T-helper 2 cell (primary cell): ENCODE measurements at regions not wholly inside any gene's neighbourhood (a gene's known extent, or its start where the extent isn't known, plus 50 kb on each side); places are given as distances from the start of the nearest gene placed in this dataset.
A peak's percentile ranks its signal among the peaks of the same experiment; 100 is the strongest.

Experiments used
- DNase-seq, 5 experiments: peaks; one replicate each; pipeline versions ENCODE4 v3.0.0 to v3.0.0-alpha.2; 2012 to 2022

DNA sequence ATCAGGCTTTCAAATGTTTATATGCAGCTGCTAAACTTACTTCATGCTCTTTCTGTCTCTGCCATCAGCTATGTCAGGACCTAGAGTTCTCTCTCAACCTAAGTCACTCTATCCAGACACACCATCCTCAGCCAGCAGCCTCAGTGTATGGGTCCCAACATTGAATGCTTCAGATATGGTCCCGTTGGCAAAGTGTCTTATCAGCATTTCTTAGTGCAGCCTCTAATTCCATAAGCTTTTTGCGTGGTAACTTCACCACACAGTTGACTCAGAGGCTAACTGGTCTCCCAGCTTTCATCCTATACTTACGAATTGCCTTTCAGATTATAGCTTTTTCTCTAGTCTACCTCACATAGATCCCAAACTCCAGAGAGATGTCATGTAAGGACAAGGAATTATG is 402.9 kb upstream of the EEF2KMT start:
- no peak for DNase-seq

DNA sequence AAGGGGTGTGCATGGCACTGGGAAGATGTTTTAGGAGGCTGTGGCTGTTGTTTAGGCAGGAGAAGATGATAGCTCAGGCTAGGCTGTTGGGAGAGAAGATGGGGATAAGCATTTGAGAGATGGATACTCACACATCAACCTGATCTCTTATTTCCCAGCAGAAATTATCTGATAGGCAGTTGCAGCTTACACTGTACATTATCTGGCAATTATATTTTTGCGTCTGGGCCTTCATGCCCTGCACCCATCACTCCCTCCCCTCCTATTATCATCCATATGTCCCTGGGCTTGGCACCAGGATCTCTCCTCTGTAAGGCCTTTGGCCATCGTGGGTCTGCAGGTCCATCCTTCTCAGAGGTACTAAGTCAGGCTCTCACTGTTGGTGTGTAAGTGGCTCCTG is 401.0 kb upstream of the EEF2KMT start:
- no peak for DNase-seq

DNA sequence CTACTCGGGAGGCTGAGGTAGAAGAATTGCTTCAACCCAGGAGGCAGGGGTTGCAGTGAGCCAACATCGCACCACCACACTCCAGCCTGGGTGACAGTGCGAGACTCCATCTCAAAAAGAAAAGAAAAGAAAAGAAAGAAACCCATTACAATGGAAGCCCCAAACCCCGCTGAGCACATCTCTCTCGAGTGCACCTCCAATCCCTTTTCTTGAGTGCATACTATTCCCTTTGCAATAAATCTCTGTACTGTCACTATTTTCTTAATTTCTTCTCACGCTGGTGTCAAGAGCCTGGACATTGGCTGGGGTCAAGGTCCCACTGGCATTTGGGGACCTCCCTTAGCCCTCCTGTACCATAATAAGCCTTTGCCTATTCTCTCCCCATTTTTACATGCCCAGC is 398.4 kb upstream of the EEF2KMT start:
- DNase-seq = no peak

DNA sequence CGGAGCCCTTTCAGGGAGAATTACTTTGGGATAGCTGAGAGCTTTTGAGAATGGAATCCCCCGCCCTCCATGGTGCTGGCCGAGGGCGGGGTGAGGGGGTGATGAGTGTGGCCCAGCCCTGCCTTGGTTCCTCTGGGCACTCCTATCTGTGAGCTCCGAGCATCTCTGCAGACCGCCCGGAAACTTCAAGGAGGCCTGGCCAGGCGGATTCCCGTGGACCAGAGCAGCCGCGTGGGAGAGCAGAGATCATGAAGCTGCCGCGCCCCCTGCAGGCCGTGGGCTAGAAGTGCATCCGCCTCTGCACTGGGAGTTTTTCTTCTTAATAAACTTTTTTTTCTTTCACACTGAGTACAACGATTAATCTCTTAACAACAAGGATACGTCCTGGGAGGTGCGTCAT is 392.9 kb upstream of the EEF2KMT start:
- DNase-seq = peak in 1 of 5 experiments; percentile 40

- no peak for DNase-seq
Measured at GRCh38 chr16:5488581-5488980, 391.0 kb upstream of the EEF2KMT start.

DNA sequence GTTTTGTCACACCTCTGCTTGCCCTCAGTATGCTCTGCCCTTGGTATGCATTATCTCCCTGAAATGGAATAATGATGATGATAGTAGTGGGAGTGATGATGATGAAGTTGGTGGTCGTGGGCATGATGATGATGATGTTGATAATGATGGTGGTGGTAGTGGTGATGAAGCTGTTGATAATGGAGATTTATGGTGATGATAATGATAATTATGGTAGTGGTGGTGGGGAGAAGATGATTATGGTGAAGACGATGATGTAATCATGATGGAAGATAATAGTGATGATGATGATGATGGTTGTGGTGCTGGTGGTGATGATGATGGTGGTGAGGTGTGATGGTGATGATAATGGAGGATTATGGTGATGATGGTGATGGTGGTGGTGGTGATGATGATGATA is 390.1 kb upstream of the EEF2KMT start:
- no peak for DNase-seq

DNA sequence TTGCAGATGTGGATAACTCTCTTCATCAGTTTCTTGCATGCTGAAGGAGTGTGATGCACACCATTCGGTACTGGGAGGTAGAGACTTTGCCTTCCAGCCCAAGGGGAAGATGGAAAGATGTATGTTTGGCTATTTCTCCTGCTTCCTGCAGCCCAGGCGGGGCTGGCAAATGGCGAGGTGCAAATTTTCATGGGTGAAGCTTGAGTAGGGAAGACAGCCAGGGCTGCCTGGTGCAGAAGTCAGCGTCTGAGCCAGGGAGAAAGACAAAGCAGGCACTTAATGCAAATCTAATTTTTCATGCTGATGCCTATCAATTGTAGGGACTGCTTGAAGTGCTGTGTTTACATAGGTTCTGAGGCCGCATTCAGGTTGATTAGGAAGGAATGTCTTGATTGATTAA is 384.7 kb upstream of the EEF2KMT start:
- DNase-seq = no peak

DNA sequence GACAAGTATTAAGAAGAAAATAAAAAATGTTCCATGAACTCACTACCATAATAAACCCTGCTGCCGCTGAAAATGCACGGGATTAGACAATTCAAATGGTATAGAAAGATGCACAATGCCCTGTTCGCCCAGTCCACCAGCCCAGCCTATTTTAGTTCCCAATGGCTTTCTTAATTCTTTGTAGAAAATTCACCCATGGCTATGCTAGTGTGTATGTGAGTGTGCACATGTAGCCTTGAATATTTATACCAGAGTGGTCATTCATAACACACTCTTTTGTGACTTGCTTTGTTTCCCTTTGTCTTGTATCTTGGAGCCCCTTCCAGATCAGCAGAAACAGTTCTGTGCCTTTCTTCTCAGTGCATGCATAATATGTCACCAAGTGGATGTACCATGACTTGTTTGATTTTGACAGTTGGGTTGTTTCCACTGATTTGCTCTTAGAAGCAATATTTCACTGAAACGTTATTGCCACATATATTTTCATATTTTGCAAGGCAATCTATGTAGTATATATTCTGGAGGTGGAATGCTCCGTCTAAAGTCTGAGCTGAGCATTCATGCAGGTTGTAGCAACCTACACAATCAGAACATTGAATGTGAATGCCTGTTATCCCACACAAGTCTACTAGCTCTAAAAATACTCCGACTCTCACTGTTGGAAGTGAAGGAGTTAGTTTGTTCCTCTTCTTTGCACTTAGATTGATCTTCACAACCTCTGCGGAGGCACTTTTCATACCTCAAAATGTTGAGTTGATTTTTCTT is 383.0 kb upstream of the EEF2KMT start:
- no peak for DNase-seq

GRCh38 chr16:5479926-5480325 is 382.3 kb upstream of the EEF2KMT start:
- no peak for DNase-seq

GRCh38 chr16:5478036-5478435 is 380.4 kb upstream of the EEF2KMT start:
- no peak for DNase-seq

- DNase-seq = no peak
Measured at GRCh38 chr16:5477251-5477650, 379.7 kb upstream of the EEF2KMT start.

- DNase-seq = no peak
Measured at GRCh38 chr16:5472552-5472951, 375.0 kb upstream of the EEF2KMT start.

- no peak for DNase-seq
Measured at GRCh38 chr16:5468488-5468887, 370.9 kb upstream of the EEF2KMT start.

DNA sequence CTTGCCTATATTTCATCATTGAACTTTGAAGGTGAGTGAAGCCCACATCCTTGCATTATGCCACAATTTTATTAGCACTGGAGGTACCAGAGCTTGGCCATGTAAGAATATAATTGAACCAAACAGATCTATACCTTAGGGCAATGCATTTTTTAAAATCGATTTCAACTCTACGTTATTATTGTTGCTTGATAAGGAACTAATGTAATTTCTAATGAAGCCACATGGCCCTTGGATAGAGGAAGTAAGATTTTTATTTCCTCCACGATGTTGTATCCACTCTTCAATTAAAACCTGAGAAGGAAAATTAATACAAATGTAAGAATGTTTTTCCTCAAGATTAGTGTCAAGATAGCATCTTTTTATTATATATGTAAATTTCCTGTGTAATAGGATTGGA is 370.0 kb upstream of the EEF2KMT start:
- no peak for DNase-seq

DNA sequence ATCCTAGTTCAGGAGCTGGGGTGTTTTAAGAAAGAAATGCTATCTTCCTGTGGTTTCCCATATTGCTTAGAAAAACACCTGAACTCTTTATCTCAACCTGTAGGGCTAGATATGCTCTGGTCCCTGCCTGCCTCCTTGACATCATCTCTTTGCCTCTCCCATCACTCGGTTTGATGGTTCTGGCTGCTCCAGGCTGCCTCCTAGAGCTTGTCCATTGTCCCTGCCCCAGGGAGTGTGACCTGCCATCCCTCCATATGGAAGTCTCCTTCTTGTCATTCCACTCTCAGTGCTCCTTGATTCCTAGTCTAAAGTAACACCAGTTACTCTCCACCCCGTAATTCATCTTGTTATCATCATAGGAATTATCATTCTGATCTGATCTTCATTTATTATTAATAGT is 369.0 kb upstream of the EEF2KMT start:
- no peak for DNase-seq

DNA sequence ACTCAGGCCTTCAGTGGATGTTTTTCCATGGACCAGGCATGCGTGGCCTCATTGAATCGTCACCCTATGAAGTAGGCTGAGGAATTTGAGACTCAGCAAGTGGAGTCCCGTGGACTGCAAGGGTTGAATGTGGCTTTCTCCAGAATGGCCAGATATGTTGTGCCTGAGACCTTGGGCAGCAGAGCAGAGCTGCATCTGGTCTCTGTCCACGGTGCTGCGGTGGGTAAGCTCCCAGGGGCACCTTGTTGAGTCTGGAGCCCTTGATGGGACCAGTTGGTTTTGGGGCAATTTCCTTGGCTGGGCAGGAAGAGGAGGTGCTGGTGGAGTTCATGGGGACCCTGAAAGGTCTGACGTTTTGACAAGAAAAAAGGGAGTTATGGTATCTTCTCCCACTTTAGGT is 368.1 kb upstream of the EEF2KMT start:
- DNase-seq = no peak

DNA sequence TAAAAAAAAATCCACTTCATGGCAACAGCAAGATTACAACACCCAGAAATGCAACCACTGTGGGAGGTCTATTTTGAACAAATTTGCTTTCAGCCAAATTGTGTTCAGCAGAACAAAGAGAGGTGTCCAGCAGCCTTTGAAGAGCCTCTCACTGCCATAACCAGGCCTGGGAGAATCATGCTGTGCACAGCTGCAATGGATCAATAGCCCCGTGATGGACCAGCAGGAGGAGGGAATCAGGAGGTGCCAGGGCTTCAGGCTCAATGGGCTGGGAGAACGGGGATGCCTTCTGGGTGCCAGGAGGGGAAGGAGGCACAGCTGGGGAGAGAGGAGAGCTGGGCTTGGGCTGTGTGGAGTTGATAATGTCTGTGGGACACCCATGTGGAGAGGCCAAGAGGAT is 366.2 kb upstream of the EEF2KMT start:
- DNase-seq = no peak

DNA sequence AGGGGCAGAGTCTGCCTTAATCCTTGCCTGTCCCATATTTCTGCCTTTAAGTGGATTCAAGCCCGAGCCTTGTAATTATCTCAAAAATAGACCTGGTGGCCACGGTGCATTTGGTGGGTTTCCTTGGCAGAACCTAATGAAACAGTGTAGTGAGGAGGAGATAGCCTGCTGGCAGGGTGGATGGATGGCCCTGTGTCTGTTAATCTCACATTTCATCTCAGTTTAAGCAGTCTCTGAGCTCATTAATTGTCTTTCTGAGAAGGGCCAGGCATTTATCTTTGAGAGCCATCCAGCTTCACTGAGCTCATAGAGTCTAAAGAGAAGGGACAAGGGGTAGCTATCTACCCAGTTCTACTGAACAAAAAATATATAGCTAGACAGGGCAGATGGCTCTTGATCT is 364.0 kb upstream of the EEF2KMT start:
- DNase-seq = no peak

GRCh38 chr16:5461141-5461540 is 363.5 kb upstream of the EEF2KMT start:
- no peak for DNase-seq

DNA sequence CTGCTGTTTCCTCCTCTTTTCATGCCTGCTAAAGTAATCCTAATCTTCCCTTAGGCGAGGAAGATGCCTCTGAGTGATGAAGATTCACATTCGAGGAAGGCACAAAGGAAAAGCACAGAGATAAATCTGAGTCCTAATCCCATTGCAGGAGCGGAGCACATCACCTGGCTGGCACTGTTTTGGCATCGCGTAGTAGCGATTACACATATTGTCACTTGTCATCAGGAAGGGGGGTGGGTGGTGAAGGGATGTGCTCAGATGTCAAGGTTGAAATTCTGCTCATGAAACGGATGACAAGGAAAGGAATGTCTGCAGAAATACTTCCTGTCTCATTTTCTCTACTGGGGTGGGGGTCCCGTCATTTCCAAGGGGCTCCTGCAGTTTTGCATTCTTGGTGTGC is 363.1 kb upstream of the EEF2KMT start:
- DNase-seq = no peak

DNA sequence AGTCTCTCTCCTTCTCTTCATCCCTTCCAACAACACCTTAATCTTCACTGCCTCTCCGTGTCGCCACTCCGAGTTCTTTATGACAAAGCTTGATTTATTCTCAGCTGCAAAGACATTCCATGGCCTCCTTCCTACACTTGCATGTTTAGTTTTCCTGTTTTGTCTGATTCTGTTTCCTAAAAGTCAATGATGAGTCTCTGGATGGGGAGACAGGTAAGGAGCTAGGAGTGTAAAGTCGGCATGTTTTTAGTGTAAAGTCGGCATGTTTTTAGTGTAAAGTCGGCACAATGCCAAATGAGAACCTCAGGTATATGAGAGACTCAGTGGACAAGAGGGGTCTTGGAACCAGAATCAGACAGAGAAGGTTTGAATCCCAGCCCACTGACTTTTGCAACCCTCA is 362.3 kb upstream of the EEF2KMT start:
- DNase-seq = no peak

GRCh38 chr16:5455110-5455509 is 357.5 kb upstream of the EEF2KMT start:
- DNase-seq = no peak

DNA sequence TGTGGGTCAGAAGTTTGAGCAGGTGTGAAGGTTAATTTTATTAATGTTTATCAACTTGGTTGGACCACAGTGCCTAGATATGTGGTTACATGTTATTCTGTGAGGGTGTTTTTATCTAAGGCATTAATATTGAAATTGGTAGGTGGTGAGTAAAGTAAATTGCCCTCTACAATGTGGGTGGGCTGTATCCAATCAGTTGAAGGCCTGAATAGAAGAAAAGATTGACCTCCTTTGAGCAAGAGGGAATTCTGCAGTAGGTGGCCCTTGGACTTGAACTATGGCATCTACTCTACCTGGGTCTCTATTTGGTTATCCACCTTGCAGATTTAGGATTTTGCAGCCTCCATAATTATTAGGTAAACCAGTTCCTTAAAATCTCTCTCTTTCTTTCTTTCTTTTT is 356.8 kb upstream of the EEF2KMT start:
- DNase-seq = no peak

DNA sequence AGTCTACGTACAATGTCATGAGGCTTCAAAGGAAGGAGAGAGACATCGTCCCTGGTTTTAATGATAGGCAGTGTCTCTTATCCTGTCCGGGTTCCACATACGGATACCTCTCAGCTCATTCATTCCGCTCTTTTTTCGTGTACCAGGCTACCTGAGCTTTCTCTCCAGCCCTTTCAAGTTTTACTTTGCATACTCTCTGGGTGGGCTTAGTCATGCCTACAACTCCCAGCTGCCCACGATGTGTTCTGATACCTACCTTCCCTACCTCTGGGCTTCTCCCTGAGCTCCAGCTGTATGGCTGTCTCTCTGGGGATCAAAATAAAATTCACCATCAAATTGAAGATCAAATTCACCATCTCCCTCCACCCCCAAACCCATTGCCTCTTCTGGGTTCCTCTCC is 354.0 kb upstream of the EEF2KMT start:
- DNase-seq = no peak

GRCh38 chr16:5450409-5451104 is 353.0 kb upstream of the EEF2KMT start:
- DNase-seq = no peak
